K562 (cell line): ENCODE measurements at regions not wholly inside any gene's neighbourhood (a gene's known extent, or its start where the extent isn't known, plus 50 kb on each side); places are given as distances from the start of the nearest gene placed in this dataset.

Experiments used
- ATAC-seq: fragments of 200-7000 bp; cut with Tn5 transposase; 3 replicates; pipeline ENCODE4 v1.9.1; 2020; ENCODE audit warnings: moderate library complexity
- BruUV-seq: library from RNA; stranded (reverse); fragments of 400-500 nt; replicated peaks from 2 replicates; lab custom pipeline; 2021; lab: Mats Ljungman, UMichigan
- CTCF ChIA-PET: fragments of 300-600 bp; formaldehyde crosslinking; extraction: SDS; loops from one replicate; lab custom pipeline; 2021; ENCODE audit warnings: low intra/inter-chr PET ratio; lab: Yijun Ruan, JAX
- POLR2A ChIA-PET: fragments of 300-600, 350-650 bp; sonication (Branson Sonifier 250); formaldehyde crosslinking; extraction: SDS; loops from one replicate; lab custom pipeline; 2021; ENCODE audit warnings: antibody characterized with exemption, inconsistent platforms; lab: Yijun Ruan, JAX
- DNase-seq, 4 experiments: peaks; one replicate each; pipeline versions ENCODE4 v3.0.0 to v3.0.0-alpha.2; 2011 to 2018; ENCODE audit warnings: low spot score in 3 of 4, mixed read lengths in 3 of 4; ENCODE audit errors: extremely low read depth in 1 of 4
- FAIRE-seq: peaks from 2 replicates; lab custom pipeline; 2011; peaks lifted over from hg19 to GRCh38; lab: Jason Lieb, UNC
- H2AFZ ChIP-seq: 2 replicates; pipeline ENCODE4 v1.6.0; 2011; ENCODE audit warnings: low read depth, low read length, control low read depth, inconsistent platforms
- H3K27ac ChIP-seq: fragments of 200-600 bp; 3 replicates; pipeline ENCODE4 v1.8.0; 2011; ENCODE audit warnings: low read depth, mild to moderate bottlenecking, control low read depth, inconsistent platforms, low read length, moderate library complexity, mixed read lengths; ENCODE audit errors: extremely low read depth
- H3K27me3 ChIP-seq, 2 experiments: fragments of 300-600 bp in 1 of 2; 2 replicates in 1 of 2; 3 replicates in 1 of 2; pipeline versions ENCODE4 v1.6.0 to v1.8.0; 2011; ENCODE audit warnings: inconsistent platforms in 2 of 2, low read length in 2 of 2, mild to moderate bottlenecking in 1 of 2, mixed read lengths in 1 of 2, moderate library complexity in 1 of 2; ENCODE audit not compliant: control insufficient read depth in 2 of 2, insufficient read depth in 2 of 2
- H3K36me3 ChIP-seq: fragments of 300-600 bp; 3 replicates; pipeline ENCODE4 v1.8.0; 2011; ENCODE audit warnings: mild to moderate bottlenecking, low read length, inconsistent platforms; ENCODE audit not compliant: control insufficient read depth, insufficient read depth
- H3K4me1 ChIP-seq, 2 experiments: fragments of 200-600 bp in 1 of 2; replicated peaks in 1 of 2; 2 replicates in 1 of 2; 3 replicates in 1 of 2; pipeline versions ENCODE4 v1.5.1 to v1.8.0; 2011; ENCODE audit warnings: inconsistent platforms in 2 of 2, low read length in 2 of 2, mild to moderate bottlenecking in 1 of 2, mixed read lengths in 1 of 2, moderate library complexity in 1 of 2; ENCODE audit not compliant: control insufficient read depth in 2 of 2, insufficient read depth in 2 of 2
- H3K4me2 ChIP-seq: 2 replicates; pipeline ENCODE4 v1.6.1; 2011; ENCODE audit warnings: low read length, control low read depth, inconsistent platforms, mixed read lengths; ENCODE audit not compliant: insufficient read depth
- H3K4me3 ChIP-seq: fragments of 200-600 bp; sonication (generic), shearing (Covaris generic); 2 replicates; pipeline ENCODE4 v1.5.1; 2016; ENCODE audit warnings: control low read depth, inconsistent platforms
- H3K79me2 ChIP-seq: fragments of 200-600 bp; 3 replicates; pipeline ENCODE4 v1.8.0; 2011; ENCODE audit warnings: low read length, inconsistent platforms; ENCODE audit not compliant: control insufficient read depth, insufficient read depth
- H3K9ac ChIP-seq, 2 experiments: 2 replicates each; pipeline versions ENCODE4 v1.6.0 to v1.6.1; 2011; ENCODE audit warnings: low read depth in 2 of 2, low read length in 2 of 2, control low read depth in 1 of 2, inconsistent platforms in 1 of 2, mild to moderate bottlenecking in 1 of 2, mixed read lengths in 1 of 2; ENCODE audit not compliant: insufficient read depth in 1 of 2
- H3K9me1 ChIP-seq: one replicate; pipeline ENCODE4 v1.6.0; 2011; ENCODE audit warnings: inconsistent platforms, mild to moderate bottlenecking, low read length, moderate library complexity; ENCODE audit not compliant: control insufficient read depth, insufficient read depth
- H3K9me3 ChIP-seq: replicated peaks from 2 replicates; pipeline ENCODE4 v1.5.1; 2011; ENCODE audit warnings: low read depth, low read length, inconsistent platforms; ENCODE audit not compliant: control insufficient read depth, insufficient read depth
- H4K20me1 ChIP-seq: replicated peaks from 2 replicates; pipeline ENCODE4 v1.6.1; 2011; ENCODE audit warnings: low read length, inconsistent platforms, mixed read lengths; ENCODE audit not compliant: control insufficient read depth, insufficient read depth
- ASH1L ChIP-seq: fragments of 450-650 bp; IDR thresholded peaks from 2 replicates; pipeline ENCODE4 v1.6.1; 2018; ENCODE audit warnings: borderline replicate concordance, mild to moderate bottlenecking, low read depth; ENCODE audit not compliant: partially characterized antibody
- CREBBP ChIP-seq: IDR thresholded peaks from one replicate; pipeline ENCODE4 v1.6.1; 2012; ENCODE audit warnings: low read depth, mild to moderate bottlenecking, control low read depth, inconsistent platforms, low read length
- PBX2 ChIP-seq, 2 experiments: IDR thresholded peaks in 1 of 2; conservative IDR thresholded peaks in 1 of 2; 2 replicates each; pipeline ENCODE4 v1.6.1; 2016; ENCODE audit warnings: low read depth in 2 of 2, mild to moderate bottlenecking in 1 of 2, missing compliant biosample characterization in 1 of 2, missing genetic modification characterization in 1 of 2, moderate library complexity in 1 of 2
- ZNF41 ChIP-seq: fragments of 250-450 bp; sonication (Bioruptor Pico); conservative IDR thresholded peaks from 2 replicates; pipeline ENCODE4 v1.4.0; 2020; ENCODE audit warnings: mild to moderate bottlenecking
- WGBS: fragments of 100-300 bp; shearing (Covaris generic); methylation state at CpG from one replicate; pipeline ENCODE4 v1.1.6; 2016; ENCODE audit warnings: low coverage, mixed read lengths; ENCODE audit not compliant: insufficient coverage; ENCODE audit errors: missing lambda C conversion rate; 5-methylcytosine and 5-hydroxymethylcytosine counted together
- in situ Hi-C: fragments of 300-500 bp; cut with MboI; formaldehyde crosslinking; loops from 4 replicates; pipeline ENCODE4 v1.15.0; 2018; ENCODE audit warnings: inconsistent platforms, mixed read lengths
- intact Hi-C: fragments of 100-400 bp; cut with micrococcal nuclease; formaldehyde crosslinking; loops from 2 replicates; pipeline ENCODE4 v1.14.2; 2022
- TF ChIP-seq, protein P1 (sequence below): sonication (generic); formaldehyde crosslinking; IDR thresholded peaks from 2 replicates; pipeline ENCODE4 v1.9.0; 2022; ENCODE audit warnings: mild to moderate bottlenecking, missing genetic modification reagents
- TF ChIP-seq, protein P2 (sequence below): sonication (generic); formaldehyde crosslinking; IDR thresholded peaks from 2 replicates; pipeline ENCODE4 v1.8.0; 2022; ENCODE audit warnings: mild to moderate bottlenecking, missing genetic modification reagents, borderline replicate concordance
- TF ChIP-seq, protein P3 (sequence below): sonication (generic); formaldehyde crosslinking; IDR thresholded peaks from 2 replicates; pipeline ENCODE4 v1.8.1; 2022; ENCODE audit warnings: missing genetic modification reagents

DNA sequence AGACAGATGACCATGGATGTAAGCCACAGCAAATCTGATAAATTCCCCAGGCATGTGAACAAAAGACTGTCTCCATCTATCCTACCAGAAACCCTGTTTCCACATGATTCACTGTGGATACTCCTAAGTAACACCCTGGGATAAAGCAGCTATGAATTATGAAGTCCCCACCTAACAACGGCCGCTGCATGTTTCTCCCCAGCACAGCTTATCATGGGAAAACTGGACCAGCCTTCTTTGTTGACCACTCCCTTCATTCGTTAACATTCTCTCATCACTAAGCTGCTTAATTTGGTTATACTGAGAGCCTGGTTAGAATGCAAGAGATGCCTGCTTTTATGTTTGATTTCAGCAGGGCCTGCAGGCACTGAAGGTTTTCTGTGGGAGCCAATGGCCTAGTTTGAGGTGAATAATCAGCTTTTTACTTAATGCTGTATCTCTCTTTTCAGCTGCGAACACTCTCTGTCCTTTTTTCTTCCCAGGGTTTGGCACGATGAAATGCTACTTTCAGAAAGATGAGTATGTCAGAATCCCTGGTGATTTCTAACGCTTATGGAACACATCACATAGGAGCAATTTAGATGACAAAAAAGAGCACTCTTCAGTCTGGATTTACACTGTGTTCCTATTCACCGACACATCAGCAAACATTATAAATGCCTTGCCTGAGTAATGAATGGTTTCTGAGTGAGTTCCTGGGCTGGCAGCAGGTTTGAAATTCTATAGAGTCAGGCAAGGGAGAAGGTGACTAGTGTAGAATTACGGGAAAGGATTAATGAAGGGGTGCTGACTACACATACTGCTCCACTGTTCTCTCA, 318.4 kb upstream of the ZNF608 start:
- Histone ChIP-seq H3K9ac (no peak overlapping the region), H3K4me2 (no peak overlapping the region), H3K79me2 (no peaks in the 10 kb centered on the region), H4K20me1 (no peaks in the 10 kb centered on the region), H3K27me3 (no peaks in the 10 kb centered on the region), H3K36me3 (no peaks in the 10 kb centered on the region), H3K4me1 (no peaks in the 10 kb centered on the region), H3K9me3 (no peaks in the 10 kb centered on the region), H3K27ac (no peak overlapping the region), H3K4me3 (no peak overlapping the region), H3K9me1 (no peaks in the 10 kb centered on the region), H2AFZ (no peak overlapping the region)
- POLR2A ChIA-PET: no interaction called here
- DNase-seq: no peak
- no peak for ATAC-seq
- CTCF ChIA-PET: no interaction called here
- intact Hi-C loops (no loop called here), in situ Hi-C loops (no loop called here)
- WGBS: under 1% methylated on average over 8 of the region's 8 CpGs
- BruUV-seq: no TSS peak
- no peak for FAIRE-seq
- TF ChIP-seq ASH1L (no peak), CREBBP (no peak), ZNF41 (CRISPR knock-in tag) (no peak), PBX2 (CRISPR knock-in tag; IDR thresholded peaks at IDR 0.05; ENCODE audit: low read depth) (no peak), PBX2 (tag; conservative IDR thresholded peaks at IDR 0.05; ENCODE audit: low read depth) (no peak)
- TF ChIP-seq, protein P1, sequence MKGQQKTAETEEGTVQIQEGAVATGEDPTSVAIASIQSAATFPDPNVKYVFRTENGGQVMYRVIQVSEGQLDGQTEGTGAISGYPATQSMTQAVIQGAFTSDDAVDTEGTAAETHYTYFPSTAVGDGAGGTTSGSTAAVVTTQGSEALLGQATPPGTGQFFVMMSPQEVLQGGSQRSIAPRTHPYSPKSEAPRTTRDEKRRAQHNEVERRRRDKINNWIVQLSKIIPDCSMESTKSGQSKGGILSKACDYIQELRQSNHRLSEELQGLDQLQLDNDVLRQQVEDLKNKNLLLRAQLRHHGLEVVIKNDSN (CRISPR knock-in tag): no peak
- TF ChIP-seq, protein P2, sequence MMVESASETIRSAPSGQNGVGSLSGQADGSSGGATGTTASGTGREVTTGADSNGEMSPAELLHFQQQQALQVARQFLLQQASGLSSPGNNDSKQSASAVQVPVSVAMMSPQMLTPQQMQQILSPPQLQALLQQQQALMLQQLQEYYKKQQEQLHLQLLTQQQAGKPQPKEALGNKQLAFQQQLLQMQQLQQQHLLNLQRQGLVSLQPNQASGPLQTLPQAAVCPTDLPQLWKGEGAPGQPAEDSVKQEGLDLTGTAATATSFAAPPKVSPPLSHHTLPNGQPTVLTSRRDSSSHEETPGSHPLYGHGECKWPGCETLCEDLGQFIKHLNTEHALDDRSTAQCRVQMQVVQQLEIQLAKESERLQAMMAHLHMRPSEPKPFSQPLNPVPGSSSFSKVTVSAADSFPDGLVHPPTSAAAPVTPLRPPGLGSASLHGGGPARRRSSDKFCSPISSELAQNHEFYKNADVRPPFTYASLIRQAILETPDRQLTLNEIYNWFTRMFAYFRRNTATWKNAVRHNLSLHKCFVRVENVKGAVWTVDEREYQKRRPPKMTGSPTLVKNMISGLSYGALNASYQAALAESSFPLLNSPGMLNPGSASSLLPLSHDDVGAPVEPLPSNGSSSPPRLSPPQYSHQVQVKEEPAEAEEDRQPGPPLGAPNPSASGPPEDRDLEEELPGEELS: no peak
- TF ChIP-seq, protein P3, sequence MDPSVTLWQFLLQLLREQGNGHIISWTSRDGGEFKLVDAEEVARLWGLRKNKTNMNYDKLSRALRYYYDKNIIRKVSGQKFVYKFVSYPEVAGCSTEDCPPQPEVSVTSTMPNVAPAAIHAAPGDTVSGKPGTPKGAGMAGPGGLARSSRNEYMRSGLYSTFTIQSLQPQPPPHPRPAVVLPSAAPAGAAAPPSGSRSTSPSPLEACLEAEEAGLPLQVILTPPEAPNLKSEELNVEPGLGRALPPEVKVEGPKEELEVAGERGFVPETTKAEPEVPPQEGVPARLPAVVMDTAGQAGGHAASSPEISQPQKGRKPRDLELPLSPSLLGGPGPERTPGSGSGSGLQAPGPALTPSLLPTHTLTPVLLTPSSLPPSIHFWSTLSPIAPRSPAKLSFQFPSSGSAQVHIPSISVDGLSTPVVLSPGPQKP (CRISPR knock-in tag): no peak
